K562 (cell line): ENCODE measurements at regions not wholly inside any gene's neighbourhood (a gene's known extent, or its start where the extent isn't known, plus 50 kb on each side); places are given as distances from the start of the nearest gene placed in this dataset.

Experiments used
- ATAC-seq: fragments of 200-7000 bp; cut with Tn5 transposase; 3 replicates; pipeline ENCODE4 v1.9.1; 2020; ENCODE audit warnings: moderate library complexity
- BruUV-seq: library from RNA; stranded (reverse); fragments of 400-500 nt; replicated peaks from 2 replicates; lab custom pipeline; 2021; lab: Mats Ljungman, UMichigan
- CTCF ChIA-PET: fragments of 300-600 bp; formaldehyde crosslinking; extraction: SDS; loops from one replicate; lab custom pipeline; 2021; ENCODE audit warnings: low intra/inter-chr PET ratio; lab: Yijun Ruan, JAX
- POLR2A ChIA-PET: fragments of 300-600, 350-650 bp; sonication (Branson Sonifier 250); formaldehyde crosslinking; extraction: SDS; loops from one replicate; lab custom pipeline; 2021; ENCODE audit warnings: antibody characterized with exemption, inconsistent platforms; lab: Yijun Ruan, JAX
- DNase-seq, 4 experiments: peaks; one replicate each; pipeline versions ENCODE4 v3.0.0 to v3.0.0-alpha.2; 2011 to 2018; ENCODE audit warnings: low spot score in 3 of 4, mixed read lengths in 3 of 4; ENCODE audit errors: extremely low read depth in 1 of 4
- FAIRE-seq: peaks from 2 replicates; lab custom pipeline; 2011; peaks lifted over from hg19 to GRCh38; lab: Jason Lieb, UNC
- H2AFZ ChIP-seq: 2 replicates; pipeline ENCODE4 v1.6.0; 2011; ENCODE audit warnings: low read depth, low read length, control low read depth, inconsistent platforms
- H3K27ac ChIP-seq: fragments of 200-600 bp; 3 replicates; pipeline ENCODE4 v1.8.0; 2011; ENCODE audit warnings: low read depth, mild to moderate bottlenecking, control low read depth, inconsistent platforms, low read length, moderate library complexity, mixed read lengths; ENCODE audit errors: extremely low read depth
- H3K27me3 ChIP-seq, 2 experiments: fragments of 300-600 bp in 1 of 2; 2 replicates in 1 of 2; 3 replicates in 1 of 2; pipeline versions ENCODE4 v1.6.0 to v1.8.0; 2011; ENCODE audit warnings: inconsistent platforms in 2 of 2, low read length in 2 of 2, mild to moderate bottlenecking in 1 of 2, mixed read lengths in 1 of 2, moderate library complexity in 1 of 2; ENCODE audit not compliant: control insufficient read depth in 2 of 2, insufficient read depth in 2 of 2
- H3K36me3 ChIP-seq: fragments of 300-600 bp; 3 replicates; pipeline ENCODE4 v1.8.0; 2011; ENCODE audit warnings: mild to moderate bottlenecking, low read length, inconsistent platforms; ENCODE audit not compliant: control insufficient read depth, insufficient read depth
- H3K4me1 ChIP-seq, 2 experiments: fragments of 200-600 bp in 1 of 2; replicated peaks in 1 of 2; 2 replicates in 1 of 2; 3 replicates in 1 of 2; pipeline versions ENCODE4 v1.5.1 to v1.8.0; 2011; ENCODE audit warnings: inconsistent platforms in 2 of 2, low read length in 2 of 2, mild to moderate bottlenecking in 1 of 2, mixed read lengths in 1 of 2, moderate library complexity in 1 of 2; ENCODE audit not compliant: control insufficient read depth in 2 of 2, insufficient read depth in 2 of 2
- H3K4me2 ChIP-seq: 2 replicates; pipeline ENCODE4 v1.6.1; 2011; ENCODE audit warnings: low read length, control low read depth, inconsistent platforms, mixed read lengths; ENCODE audit not compliant: insufficient read depth
- H3K4me3 ChIP-seq: fragments of 200-600 bp; sonication (generic), shearing (Covaris generic); 2 replicates; pipeline ENCODE4 v1.5.1; 2016; ENCODE audit warnings: control low read depth, inconsistent platforms
- H3K79me2 ChIP-seq: fragments of 200-600 bp; 3 replicates; pipeline ENCODE4 v1.8.0; 2011; ENCODE audit warnings: low read length, inconsistent platforms; ENCODE audit not compliant: control insufficient read depth, insufficient read depth
- H3K9ac ChIP-seq, 2 experiments: 2 replicates each; pipeline versions ENCODE4 v1.6.0 to v1.6.1; 2011; ENCODE audit warnings: low read depth in 2 of 2, low read length in 2 of 2, control low read depth in 1 of 2, inconsistent platforms in 1 of 2, mild to moderate bottlenecking in 1 of 2, mixed read lengths in 1 of 2; ENCODE audit not compliant: insufficient read depth in 1 of 2
- H3K9me1 ChIP-seq: one replicate; pipeline ENCODE4 v1.6.0; 2011; ENCODE audit warnings: inconsistent platforms, mild to moderate bottlenecking, low read length, moderate library complexity; ENCODE audit not compliant: control insufficient read depth, insufficient read depth
- H3K9me3 ChIP-seq: replicated peaks from 2 replicates; pipeline ENCODE4 v1.5.1; 2011; ENCODE audit warnings: low read depth, low read length, inconsistent platforms; ENCODE audit not compliant: control insufficient read depth, insufficient read depth
- H4K20me1 ChIP-seq: replicated peaks from 2 replicates; pipeline ENCODE4 v1.6.1; 2011; ENCODE audit warnings: low read length, inconsistent platforms, mixed read lengths; ENCODE audit not compliant: control insufficient read depth, insufficient read depth
- BCL6 ChIP-seq: fragments of 250-450 bp; sonication (Bioruptor Pico); IDR thresholded peaks from 2 replicates; pipeline ENCODE4 v1.4.0; 2020
- BCOR ChIP-seq: fragments of 450-650 bp; IDR thresholded peaks from 2 replicates; pipeline ENCODE4 v1.6.1; 2016
- RBM25 ChIP-seq: fragments of 200-400 bp; formaldehyde crosslinking; IDR thresholded peaks from 2 replicates; pipeline ENCODE4 v1.6.1; 2018; ENCODE audit warnings: low read length, low read depth, moderate library complexity; ENCODE audit not compliant: severe bottlenecking
- ZFP36 ChIP-seq: fragments of 150-350 bp; IDR thresholded peaks from 2 replicates; pipeline ENCODE4 v1.6.1; 2018; ENCODE audit warnings: low read length, low read depth; ENCODE audit not compliant: partially characterized antibody
- ZNF217 ChIP-seq: sonication (generic); formaldehyde crosslinking; IDR thresholded peaks from 2 replicates; pipeline ENCODE4 v1.8.0; 2022; ENCODE audit warnings: mild to moderate bottlenecking, missing genetic modification reagents
- WGBS: fragments of 100-300 bp; shearing (Covaris generic); methylation state at CpG from one replicate; pipeline ENCODE4 v1.1.6; 2016; ENCODE audit warnings: low coverage, mixed read lengths; ENCODE audit not compliant: insufficient coverage; ENCODE audit errors: missing lambda C conversion rate; 5-methylcytosine and 5-hydroxymethylcytosine counted together
- in situ Hi-C: fragments of 300-500 bp; cut with MboI; formaldehyde crosslinking; loops from 4 replicates; pipeline ENCODE4 v1.15.0; 2018; ENCODE audit warnings: inconsistent platforms, mixed read lengths
- intact Hi-C: fragments of 100-400 bp; cut with micrococcal nuclease; formaldehyde crosslinking; loops from 2 replicates; pipeline ENCODE4 v1.14.2; 2022
- TF ChIP-seq, protein P1 (sequence below): fragments of 250-450 bp; sonication (Bioruptor Pico); IDR thresholded peaks from 2 replicates; pipeline ENCODE4 v1.5.0; 2021; ENCODE audit warnings: mild to moderate bottlenecking, borderline replicate concordance

DNA sequence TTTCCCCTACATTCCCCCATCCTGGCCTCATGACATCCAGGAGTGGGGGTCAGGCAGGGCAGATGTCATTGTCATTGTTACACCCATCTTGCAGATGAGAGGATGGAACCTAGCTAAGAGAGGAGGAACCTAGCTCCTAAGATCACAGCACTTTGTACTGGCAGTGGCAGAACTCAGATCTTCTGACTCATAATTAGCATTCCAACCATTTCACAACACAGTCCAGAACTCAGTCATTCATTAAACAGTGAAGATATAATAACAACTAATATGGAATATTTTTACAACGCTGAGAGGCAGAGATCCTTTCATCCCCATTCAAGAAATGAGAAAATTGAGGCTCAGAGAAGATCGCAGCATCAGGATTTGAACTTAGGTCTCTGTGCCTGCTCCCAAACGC is 127.8 kb downstream of the CHST1 start (continued):
- TF ChIP-seq, protein P1, sequence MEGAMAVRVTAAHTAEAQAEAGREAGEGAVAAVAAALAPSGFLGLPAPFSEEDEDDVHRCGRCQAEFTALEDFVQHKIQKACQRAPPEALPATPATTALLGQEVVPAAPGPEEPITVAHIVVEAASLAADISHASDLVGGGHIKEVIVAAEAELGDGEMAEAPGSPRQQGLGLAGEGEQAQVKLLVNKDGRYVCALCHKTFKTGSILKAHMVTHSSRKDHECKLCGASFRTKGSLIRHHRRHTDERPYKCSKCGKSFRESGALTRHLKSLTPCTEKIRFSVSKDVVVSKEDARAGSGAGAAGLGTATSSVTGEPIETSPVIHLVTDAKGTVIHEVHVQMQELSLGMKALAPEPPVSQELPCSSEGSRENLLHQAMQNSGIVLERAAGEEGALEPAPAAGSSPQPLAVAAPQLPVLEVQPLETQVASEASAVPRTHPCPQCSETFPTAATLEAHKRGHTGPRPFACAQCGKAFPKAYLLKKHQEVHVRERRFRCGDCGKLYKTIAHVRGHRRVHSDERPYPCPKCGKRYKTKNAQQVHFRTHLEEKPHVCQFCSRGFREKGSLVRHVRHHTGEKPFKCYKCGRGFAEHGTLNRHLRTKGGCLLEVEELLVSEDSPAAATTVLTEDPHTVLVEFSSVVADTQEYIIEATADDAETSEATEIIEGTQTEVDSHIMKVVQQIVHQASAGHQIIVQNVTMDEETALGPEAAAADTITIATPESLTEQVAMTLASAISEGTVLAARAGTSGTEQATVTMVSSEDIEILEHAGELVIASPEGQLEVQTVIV (CRISPR knock-in tag), result no peak
- no peak for TF ChIP-seq ZNF217 (CRISPR knock-in tag)
- TF ChIP-seq, all 486 proteins: peak for 0

DNA sequence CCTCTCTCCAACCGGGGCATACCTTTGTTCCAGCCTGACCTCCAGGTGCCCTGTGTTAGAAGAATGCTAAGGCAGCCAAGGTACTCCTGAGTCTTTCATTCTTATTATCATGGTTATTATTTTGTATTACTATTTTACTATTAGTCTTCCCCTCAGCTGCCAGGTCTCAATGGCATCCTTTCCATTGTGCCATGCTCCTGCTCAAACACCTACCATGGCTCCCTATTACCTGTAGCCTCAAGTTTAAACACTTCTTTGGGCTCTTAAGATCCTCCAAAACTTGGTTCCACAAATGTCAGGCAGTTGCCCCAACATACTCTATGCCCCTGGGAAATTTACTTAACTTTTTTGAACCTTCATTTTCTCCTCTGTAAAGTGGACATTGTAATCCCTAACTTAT is 130.4 kb downstream of the CHST1 start:
- no peak overlapping the region for H2AFZ ChIP-seq
- H3K4me2 ChIP-seq, result no peak overlapping the region
- H3K27me3 ChIP-seq, result peaks cover 0 to 12% of the 10 kb centered on the region in 2 experiments; a peak in 1 of 5 replicates
- no peaks in the 10 kb centered on the region for H3K36me3 ChIP-seq
- peak; percentile 70 for TF ChIP-seq ZFP36
- TF ChIP-seq RBM25, result peak; percentile 63
- no peak for TF ChIP-seq BCL6 (CRISPR knock-in tag)
- TF ChIP-seq BCOR, result 0 out of 2 replicates have a peak, but pooled peaks have one; percentile 22
- no peak for FAIRE-seq
- no peaks in the 10 kb centered on the region for H3K79me2 ChIP-seq
- BruUV-seq, result no TSS peak
- WGBS, result 0% methylated on average over 1 of the region's 1 CpG
- no peak overlapping the region for H3K9ac ChIP-seq
- no peak for ATAC-seq
- H4K20me1 ChIP-seq, result peaks cover 11% of the 10 kb centered on the region; the same call in 1 of the 2 replicates
- H3K4me3 ChIP-seq, result no peak overlapping the region
- no peaks in the 10 kb centered on the region for H3K9me3 ChIP-seq
- H3K4me1 ChIP-seq, result no peaks in the 10 kb centered on the region
- DNase-seq, result no peak
- CTCF ChIA-PET, result interaction anchor here (0.5 kb wide), 1 partner anchor 255 kb away, joined by 3 read pairs; no protein-coding TSS in a partner anchor
- in situ Hi-C loops (no loop called here), intact Hi-C loops (no loop called here)
- no peak overlapping the region for H3K27ac ChIP-seq
- H3K9me1 ChIP-seq, result no peaks in the 10 kb centered on the region
- POLR2A ChIA-PET, result no interaction called here
